ENCODE measurements at regions not wholly inside any gene's neighbourhood (a gene's known extent, or its start where the extent isn't known, plus 50 kb on each side); places are given as distances from the start of the nearest gene placed in this dataset.

- CTCF ChIA-PET, result no interaction called here
- H3K9me1 ChIP-seq (replicated peaks; ENCODE audit: control insufficient read depth, extremely low read depth, insufficient read depth, low read length), result no peaks in the 10 kb centered on the region
- no peaks in the 10 kb centered on the region for H4K20me1 ChIP-seq (replicated peaks; ENCODE audit: control insufficient read depth, extremely low read depth, insufficient read depth, low read length)
- no peaks in the 10 kb centered on the region for H3K4me1 ChIP-seq (ENCODE audit: control insufficient read depth, extremely low read depth, insufficient read depth, low read length)
- no peaks in the 10 kb centered on the region for H3K36me3 ChIP-seq (ENCODE audit: control insufficient read depth in 2 of 2, extremely low read depth in 1 of 2, insufficient read depth in 2 of 2, low read length in 2 of 2)
- FAIRE-seq (no peak), DNase-seq (ENCODE audit: low read depth, low spot score) (no peak)
- POLR2A ChIA-PET, result no interaction called here
- H3K9ac ChIP-seq (replicated peaks; ENCODE audit: extremely low read depth, insufficient read depth, low read length), result no peak overlapping the region
- TF ChIP-seq JUN (IDR thresholded peaks at IDR 0.05; ENCODE audit: borderline replicate concordance, insufficient read depth, insufficient read length, low read depth), result no peak
- TF ChIP-seq FOS (IDR thresholded peaks at IDR 0.05; ENCODE audit: borderline replicate concordance, insufficient read depth, low read length), result no peak
- TF ChIP-seq GATA2 (IDR thresholded peaks at IDR 0.05; ENCODE audit: insufficient read depth, insufficient read length, low read depth, low read length), result no peak
- TF ChIP-seq POLR2A (IDR thresholded peaks at IDR 0.05; ENCODE audit: low read depth, low read length), result no peak
- TF ChIP-seq EZH2 (IDR thresholded peaks at IDR 0.05; ENCODE audit: borderline replicate concordance, low read depth, low read length, severe bottlenecking), result no peak
- no peak for TF ChIP-seq POLR2AphosphoS5 (IDR thresholded peaks at IDR 0.05; ENCODE audit: insufficient read depth, low read depth, low read length)
- no peak for TF ChIP-seq MAX (IDR thresholded peaks at IDR 0.05; ENCODE audit: insufficient read depth, insufficient read length)
- no peak for TF ChIP-seq CTCF (IDR thresholded peaks at IDR 0.05; ENCODE audit: extremely low read depth in 1 of 2, insufficient read depth in 1 of 2, low read depth in 1 of 2, low read length in 2 of 2)
- no peak for TF ChIP-seq MYC (IDR thresholded peaks at IDR 0.05; ENCODE audit: low read depth, low read length)
- no TSS peak for BruUV-seq (replicated peaks)
- dilution Hi-C loops (cut with MboI; ENCODE audit: extremely low pct_ligation_motif_present, low sequenced_read_pairs), result no loop called here
- no peaks in the 10 kb centered on the region for H3K9me3 ChIP-seq (replicated peaks; ENCODE audit: control insufficient read depth, insufficient read depth, low read length)
- no peak overlapping the region for H3K27ac ChIP-seq (ENCODE audit: insufficient read depth, low read depth, low read length)
- intact Hi-C loops (cut with micrococcal nuclease), result no loop called here
- H2AFZ ChIP-seq (ENCODE audit: low read depth, low read length), result no peak overlapping the region
- no peaks in the 10 kb centered on the region for H3K27me3 ChIP-seq (ENCODE audit: control insufficient read depth in 2 of 2, insufficient read depth in 2 of 2, low read length in 2 of 2)
- H3K4me2 ChIP-seq (ENCODE audit: insufficient read depth, low read length), result no peak overlapping the region
- H3K4me3 ChIP-seq (replicated peaks in 1 of 3; ENCODE audit: insufficient read depth in 1 of 3, low read depth in 1 of 3, low read length in 3 of 3), result no peak overlapping the region
- no peaks in the 10 kb centered on the region for H3K79me2 ChIP-seq (ENCODE audit: control insufficient read depth, insufficient read depth, low read length)
These were observed 165.9 kb upstream of the ATXN1 start for GRCh38 chr6:16927205-16927604.

All from endothelial cell of umbilical vein (primary cell).